HEK293 (cell line): ENCODE measurements at regions not wholly inside any gene's neighbourhood (a gene's known extent, or its start where the extent isn't known, plus 50 kb on each side); places are given as distances from the start of the nearest gene placed in this dataset.
"Not testable (repeated sequence)": the region's sequence is repeated elsewhere in the genome, so short reads cannot be mapped to it uniquely, and the experiment has no call there.

Experiments
- CTCF ChIP-seq: fragments of 450-650 bp; formaldehyde crosslinking; IDR thresholded peaks from 2 replicates; pipeline ENCODE4 v1.5.1; 2016; ENCODE audit warnings: missing biosample characterization, missing genetic modification characterization
- FEZF1 ChIP-seq: fragments of 450-650 bp; formaldehyde crosslinking; IDR thresholded peaks from 2 replicates; pipeline ENCODE4 v1.5.1; 2016; ENCODE audit warnings: missing biosample characterization, missing genetic modification characterization
- REPIN1 ChIP-seq: fragments of 450-650 bp; formaldehyde crosslinking; IDR thresholded peaks from 2 replicates; pipeline ENCODE4 v1.5.1; 2017; ENCODE audit warnings: missing biosample characterization, missing genetic modification characterization, low read depth
- ZFP37 ChIP-seq: fragments of 450-650 bp; formaldehyde crosslinking; IDR thresholded peaks from 2 replicates; pipeline ENCODE4 v1.5.1; 2016; ENCODE audit warnings: missing biosample characterization, missing genetic modification characterization
- ZNF274 ChIP-seq, 2 experiments: fragments of 200-500 bp in 1 of 2; fragments of 450-650 bp in 1 of 2; sonication (Bioruptor generic) in 1 of 2; formaldehyde crosslinking in 1 of 2; IDR thresholded peaks; 2 replicates each; pipeline versions ENCODE4 v1.5.1 to v1.6.1; 2014 to 2016; ENCODE audit warnings: borderline replicate concordance in 1 of 2, inconsistent platforms in 1 of 2, low read length in 1 of 2, missing biosample characterization in 1 of 2, missing genetic modification characterization in 1 of 2
- ZNF324 ChIP-seq: fragments of 450-650 bp; formaldehyde crosslinking; IDR thresholded peaks from 2 replicates; pipeline ENCODE4 v1.5.1; 2016; ENCODE audit warnings: missing biosample characterization, missing genetic modification characterization
- ZNF423 ChIP-seq: fragments of 450-650 bp; formaldehyde crosslinking; IDR thresholded peaks from 2 replicates; pipeline ENCODE4 v1.5.1; 2016; ENCODE audit warnings: missing biosample characterization, missing genetic modification characterization
- ZNF549 ChIP-seq: fragments of 450-650 bp; IDR thresholded peaks from 2 replicates; pipeline ENCODE4 v1.5.1; 2018; ENCODE audit warnings: missing biosample characterization, missing genetic modification characterization, mild to moderate bottlenecking, inconsistent platforms, moderate library complexity
- ZNF558 ChIP-seq: fragments of 450-650 bp; formaldehyde crosslinking; IDR thresholded peaks from 2 replicates; pipeline ENCODE4 v1.5.1; 2016; ENCODE audit warnings: missing biosample characterization, missing genetic modification characterization
- ZNF610 ChIP-seq: fragments of 450-650 bp; formaldehyde crosslinking; IDR thresholded peaks from 2 replicates; pipeline ENCODE4 v1.5.1; 2016; ENCODE audit warnings: missing biosample characterization, missing genetic modification characterization, borderline replicate concordance

- not testable (repeated sequence) for TF ChIP-seq REPIN1 (tag by site-specific recombination); ZNF558 (tag by site-specific recombination); ZNF324 (tag by site-specific recombination); ZFP37 (tag by site-specific recombination); FEZF1; CTCF (tag by site-specific recombination); ZNF423 (tag by site-specific recombination); ZNF610; ZNF274 (IDR thresholded peaks at IDR 0.05; ENCODE audit: low read length); ZNF274 (tag by site-specific recombination; IDR thresholded peaks at IDR 0.05; ENCODE audit: borderline replicate concordance); ZNF549 (tag by site-specific recombination)
Observed at GRCh38 chr1:83208540-83208939, 790.4 kb downstream of the TTLL7 start.
